T-cell (primary cell): ENCODE measurements at regions not wholly inside any gene's neighbourhood (a gene's known extent, or its start where the extent isn't known, plus 50 kb on each side); places are given as distances from the start of the nearest gene placed in this dataset.

Source experiments
- ATAC-seq, 4 experiments: fragments of 200-7000 bp in 3 of 4; fragments of 150-1000 bp in 1 of 4; cut with Tn5 transposase; replicated peaks in 1 of 4; 1 replicate in 3 of 4; 2 replicates in 1 of 4; pipeline ENCODE4 v1.10.0; 2021; ENCODE audit warnings: moderate library complexity in 3 of 4, mild to moderate bottlenecking in 2 of 4, moderate number of reproducible peaks in 1 of 4
- CTCF ChIA-PET, 2 donors: fragments of 300-600 bp; sonication (Branson Sonifier 250); formaldehyde crosslinking; loops; one replicate each; lab custom pipeline; 2022; ENCODE audit warnings: antibody characterized with exemption in 2 of 2; lab: Charles Lee
- POLR2A ChIA-PET, 2 donors: fragments of 300-600 bp; sonication (Branson Sonifier 250); formaldehyde crosslinking; loops; one replicate each; lab custom pipeline; 2022; ENCODE audit warnings: antibody characterized with exemption in 2 of 2; lab: Charles Lee
- DNase-seq, 35 experiments: peaks; one replicate each; pipeline versions ENCODE4 v3.0.0 to v3.0.0-alpha.2; 2013 to 2023
- H3K27ac ChIP-seq: one replicate; pipeline ENCODE4 v1.5.1; 2013; ENCODE audit warnings: low read length
- H3K27me3 ChIP-seq, 2 experiments: replicated peaks in 1 of 2; 1 replicate in 1 of 2; 2 replicates in 1 of 2; pipeline versions ENCODE4 v1.6.1 to v1.7.0; 2013; ENCODE audit warnings: low read length in 1 of 2, mixed read lengths in 1 of 2; ENCODE audit not compliant: control insufficient read depth in 2 of 2, insufficient read depth in 2 of 2; ENCODE audit errors: extremely low read depth in 1 of 2
- H3K36me3 ChIP-seq, 2 donors: 1 replicate in 1 of 2; 2 replicates in 1 of 2; pipeline versions ENCODE4 v1.6.1 to v1.7.0; 2013; ENCODE audit warnings: low read length in 1 of 2; ENCODE audit not compliant: control insufficient read depth in 2 of 2, insufficient read depth in 1 of 2; ENCODE audit errors: extremely low read depth in 1 of 2
- H3K4me1 ChIP-seq, 2 experiments: 1 replicate in 1 of 2; 2 replicates in 1 of 2; pipeline versions ENCODE4 v1.6.1 to v1.7.0; 2013; ENCODE audit warnings: low read length in 2 of 2, mixed read lengths in 1 of 2; ENCODE audit not compliant: insufficient read depth in 2 of 2, control insufficient read depth in 1 of 2; ENCODE audit errors: extremely low read depth in 1 of 2
- H3K4me3 ChIP-seq, 2 donors: 1 replicate in 1 of 2; 2 replicates in 1 of 2; pipeline versions ENCODE4 v1.5.1 to v1.7.0; 2013; ENCODE audit warnings: mild to moderate bottlenecking in 2 of 2, low read length in 1 of 2, moderate library complexity in 1 of 2; ENCODE audit not compliant: control insufficient read depth in 1 of 2; ENCODE audit errors: extremely low read depth in 1 of 2
- H3K9me3 ChIP-seq: 2 replicates; pipeline ENCODE4 v1.7.0; 2013
- H3K27ac Mint-ChIP-seq, 2 donors: one replicate each; pipeline ENCODE4 v1.8.0; 2020 to 2021; ENCODE audit warnings: mild to moderate bottlenecking in 2 of 2, mixed read lengths in 2 of 2
- H3K27me3 Mint-ChIP-seq, 2 donors: one replicate each; pipeline ENCODE4 v1.8.0; 2021 to 2022; ENCODE audit warnings: mixed read lengths in 2 of 2
- H3K36me3 Mint-ChIP-seq: one replicate; pipeline ENCODE4 v1.8.0; 2021; ENCODE audit warnings: mixed read lengths
- H3K4me1 Mint-ChIP-seq, 3 donors: one replicate each; pipeline ENCODE4 v1.8.0; 2020 to 2022; ENCODE audit warnings: mixed read lengths in 3 of 3, mild to moderate bottlenecking in 1 of 3
- H3K4me3 Mint-ChIP-seq, 3 donors: one replicate each; pipeline ENCODE4 v1.8.0; 2020 to 2022; ENCODE audit warnings: mild to moderate bottlenecking in 3 of 3, mixed read lengths in 3 of 3, moderate library complexity in 3 of 3
- H3K9me3 Mint-ChIP-seq, 3 donors: one replicate each; pipeline ENCODE4 v1.8.0; 2020 to 2022; ENCODE audit warnings: mixed read lengths in 3 of 3
- WGBS: methylation state at CpG from one replicate; pipeline ENCODE4 v1.1.5; 2013; ENCODE audit warnings: missing lambda C conversion rate; ENCODE audit not compliant: insufficient coverage; 5-methylcytosine and 5-hydroxymethylcytosine counted together

DNA sequence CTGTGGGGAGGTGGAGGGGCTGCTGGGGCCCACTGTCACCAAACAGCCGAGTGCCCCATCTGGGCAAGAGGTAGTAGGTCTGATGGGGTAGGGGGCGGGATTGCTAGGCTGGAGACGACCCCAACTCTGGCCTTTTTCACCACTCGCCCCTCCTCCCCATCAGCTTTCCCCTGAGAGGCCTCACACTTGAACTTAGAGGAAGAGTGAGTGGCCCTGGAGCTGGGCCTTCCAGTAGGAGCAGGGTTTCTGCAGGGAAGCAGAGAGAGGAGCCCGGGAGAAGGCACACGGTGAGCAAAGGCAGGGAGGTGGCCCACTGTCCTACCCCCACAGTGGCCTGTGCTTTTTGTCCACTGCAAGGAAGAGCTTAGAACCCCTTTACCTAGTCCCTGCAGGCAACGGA is 111.9 kb upstream of the WNT4 start:
- Mint-ChIP-seq H3K4me1 (no peaks in the 10 kb centered on the region), H3K27ac (no peak overlapping the region), H3K27me3 (peaks cover 27 to 28% of the 10 kb centered on the region in 2 donors), H3K9me3 (no peaks in the 10 kb centered on the region), H3K4me3 (no peak overlapping the region), H3K36me3 (no peaks in the 10 kb centered on the region)
- Histone ChIP-seq H3K27me3 (peaks cover 0 to 69% of the 10 kb centered on the region in 2 experiments), H3K4me3 (no peak overlapping the region), H3K9me3 (no peaks in the 10 kb centered on the region), H3K36me3 (no peaks in the 10 kb centered on the region), H3K27ac (no peak overlapping the region), H3K4me1 (no peaks in the 10 kb centered on the region)
- ChIA-PET CTCF (interaction anchor here (0.6 kb wide), 2 partner anchors 24 to 595 kb away, joined by 3 to 5 read pairs; no protein-coding TSS in a partner anchor), POLR2A (no interaction called here)
- 83% methylated on average over 1 of the region's 7 CpGs for WGBS
- no peak for ATAC-seq
- DNase-seq, result no peak

DNA sequence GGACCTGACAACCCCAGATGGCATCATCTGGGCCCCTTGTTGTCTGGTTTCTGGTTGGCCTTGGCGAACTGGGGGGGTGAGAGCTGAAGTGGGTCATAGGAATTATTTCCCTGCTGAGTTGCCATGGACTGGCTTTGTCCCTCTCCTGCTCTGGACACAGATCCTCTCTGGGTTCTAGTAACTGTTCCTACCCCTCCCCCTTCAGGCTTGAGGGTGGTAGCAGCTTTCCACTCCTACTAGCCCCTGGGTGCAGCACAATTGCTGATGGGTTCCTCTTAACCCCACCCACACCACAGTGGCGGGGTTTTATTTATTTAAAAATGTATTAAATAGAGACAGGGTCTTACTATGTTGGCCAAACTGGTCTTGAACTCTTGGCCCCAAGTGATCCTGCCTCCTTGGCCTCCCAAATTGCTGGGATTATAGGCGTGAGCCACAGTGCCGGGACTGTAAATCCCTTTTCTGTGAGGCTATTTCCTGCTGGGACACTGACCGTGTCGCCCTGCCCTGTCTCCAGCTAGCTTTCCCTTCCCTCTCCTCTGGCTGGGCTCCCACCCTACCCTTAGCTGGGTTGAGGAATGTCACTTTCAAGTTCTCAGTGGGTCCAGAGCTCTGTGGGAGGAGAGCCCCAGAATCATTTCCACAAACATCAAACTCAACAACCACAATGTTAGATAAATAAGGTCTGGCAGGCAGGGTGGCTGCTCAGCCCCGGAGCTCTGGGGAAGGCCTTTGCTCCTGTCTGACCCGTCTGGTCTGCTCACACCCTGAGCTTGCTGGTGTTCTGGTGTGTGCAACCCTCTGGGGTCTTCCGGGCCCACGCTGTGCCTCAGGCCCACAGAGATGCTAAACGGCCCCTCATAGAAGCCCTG is 112.7 kb upstream of the WNT4 start:
- DNase-seq (no peak), ATAC-seq (no peak)
- 83% methylated on average over 6 of the region's 11 CpGs for WGBS
- no peaks in the 10 kb centered on the region for H3K4me1 Mint-ChIP-seq
- H3K36me3 ChIP-seq, result no peaks in the 10 kb centered on the region
- ChIA-PET CTCF (no interaction called here), POLR2A (no interaction called here)
- H3K4me3 ChIP-seq, result no peak overlapping the region
- peaks cover 24 to 31% of the 10 kb centered on the region in 2 donors for H3K27me3 Mint-ChIP-seq
- H3K27me3 ChIP-seq, result peaks cover 0 to 61% of the 10 kb centered on the region in 2 experiments
- H3K4me1 ChIP-seq, result no peaks in the 10 kb centered on the region
- no peaks in the 10 kb centered on the region for H3K36me3 Mint-ChIP-seq
- no peak overlapping the region for H3K27ac ChIP-seq
- no peaks in the 10 kb centered on the region for H3K9me3 ChIP-seq
- H3K9me3 Mint-ChIP-seq, result no peaks in the 10 kb centered on the region
- no peak overlapping the region for H3K4me3 Mint-ChIP-seq
- no peak overlapping the region for H3K27ac Mint-ChIP-seq

DNA sequence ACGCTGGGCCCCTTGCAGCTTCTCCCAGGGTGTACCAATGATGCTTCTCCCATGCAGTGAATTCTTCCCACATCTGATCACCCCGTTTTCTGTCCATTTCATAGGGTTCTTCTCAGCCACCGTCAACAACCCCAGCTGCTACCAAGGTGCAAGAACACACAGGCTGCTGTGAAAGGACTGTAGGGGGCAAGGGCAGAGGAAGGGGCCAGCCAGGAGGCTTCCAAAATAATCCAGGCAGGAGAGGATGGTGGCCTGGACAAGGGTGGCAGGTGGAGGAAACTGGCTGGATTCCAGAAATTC is 113.3 kb upstream of the WNT4 start:
- no peak overlapping the region for H3K4me3 ChIP-seq
- H3K27ac ChIP-seq, result no peak overlapping the region
- H3K36me3 Mint-ChIP-seq, result no peaks in the 10 kb centered on the region
- peaks cover 0 to 56% of the 10 kb centered on the region in 2 experiments for H3K27me3 ChIP-seq
- peaks cover 24 to 31% of the 10 kb centered on the region in 2 donors for H3K27me3 Mint-ChIP-seq
- WGBS, result 100% methylated on average over 2 of the region's 3 CpGs
- no peaks in the 10 kb centered on the region for H3K36me3 ChIP-seq
- ATAC-seq (no peak), DNase-seq (no peak)
- no peaks in the 10 kb centered on the region for H3K9me3 ChIP-seq
- H3K4me1 ChIP-seq, result no peaks in the 10 kb centered on the region
- POLR2A ChIA-PET, result no interaction called here
- CTCF ChIA-PET, result no interaction called here
- no peaks in the 10 kb centered on the region for H3K4me1 Mint-ChIP-seq
- H3K27ac Mint-ChIP-seq, result no peak overlapping the region
- H3K4me3 Mint-ChIP-seq, result no peak overlapping the region
- no peaks in the 10 kb centered on the region for H3K9me3 Mint-ChIP-seq

DNA sequence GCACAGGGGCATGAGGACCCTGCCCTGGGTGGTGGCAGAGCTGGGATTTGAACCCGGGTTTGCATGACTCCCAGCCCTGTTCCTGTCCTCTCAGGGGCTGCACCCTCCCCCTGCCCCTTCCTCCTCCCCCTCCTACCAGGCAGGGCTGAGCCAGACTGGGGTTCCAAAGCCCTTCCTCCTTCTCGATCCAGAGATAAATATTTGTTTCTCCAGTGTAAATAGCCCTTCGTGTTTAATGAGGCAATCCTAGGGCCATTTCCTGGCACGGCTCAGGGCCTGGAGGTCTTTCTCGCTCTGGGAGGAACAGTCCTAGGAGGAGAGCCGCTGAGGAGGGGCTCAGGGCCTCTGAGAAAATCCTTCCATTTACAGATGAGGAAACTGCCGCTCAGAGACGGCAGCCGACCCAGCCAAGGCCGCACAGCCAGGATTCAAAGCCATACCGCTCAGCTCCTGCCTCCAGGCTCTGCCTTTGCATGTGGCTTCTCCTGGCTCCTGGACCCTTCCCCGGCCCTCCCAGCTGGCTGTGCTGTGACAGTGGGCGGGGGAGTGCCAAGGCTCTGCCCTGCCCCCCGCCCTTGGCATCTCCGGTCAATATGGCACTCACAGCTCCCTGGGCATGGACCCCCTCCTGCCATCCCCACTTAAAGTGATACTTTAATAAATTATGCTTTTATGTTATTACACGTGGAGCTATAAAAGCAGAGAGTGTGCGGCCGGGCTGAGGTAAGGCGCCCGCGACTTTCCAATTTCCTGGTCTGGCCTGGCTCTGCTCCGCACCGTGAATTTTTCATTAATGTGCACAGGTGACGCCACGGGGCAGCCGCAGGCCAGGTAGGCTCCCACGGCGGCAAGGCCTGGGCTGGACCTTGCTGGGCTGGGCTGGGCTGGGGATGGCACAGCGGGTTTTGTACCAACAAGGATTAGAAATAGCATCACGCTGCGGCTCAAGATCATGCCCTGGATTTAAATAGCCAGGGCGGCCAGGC is 114.7 kb upstream of the WNT4 start:
- ChIA-PET POLR2A (no interaction called here), CTCF (no interaction called here)
- Histone ChIP-seq H3K9me3 (no peaks in the 10 kb centered on the region), H3K27me3 (peaks cover 0 to 52% of the 10 kb centered on the region in 2 experiments), H3K27ac (no peak overlapping the region), H3K36me3 (no peaks in the 10 kb centered on the region), H3K4me3 (no peak overlapping the region), H3K4me1 (peaks cover 0 to 2% of the 10 kb centered on the region in 2 experiments)
- Mint-ChIP-seq H3K27me3 (peaks cover 15 to 20% of the 10 kb centered on the region in 2 donors), H3K4me3 (no peak overlapping the region), H3K27ac (no peak overlapping the region), H3K4me1 (no peaks in the 10 kb centered on the region), H3K36me3 (no peaks in the 10 kb centered on the region), H3K9me3 (no peaks in the 10 kb centered on the region)
- 85% methylated on average over 26 of the region's 32 CpGs for WGBS
- DNase-seq (no peak), ATAC-seq (no peak)

DNA sequence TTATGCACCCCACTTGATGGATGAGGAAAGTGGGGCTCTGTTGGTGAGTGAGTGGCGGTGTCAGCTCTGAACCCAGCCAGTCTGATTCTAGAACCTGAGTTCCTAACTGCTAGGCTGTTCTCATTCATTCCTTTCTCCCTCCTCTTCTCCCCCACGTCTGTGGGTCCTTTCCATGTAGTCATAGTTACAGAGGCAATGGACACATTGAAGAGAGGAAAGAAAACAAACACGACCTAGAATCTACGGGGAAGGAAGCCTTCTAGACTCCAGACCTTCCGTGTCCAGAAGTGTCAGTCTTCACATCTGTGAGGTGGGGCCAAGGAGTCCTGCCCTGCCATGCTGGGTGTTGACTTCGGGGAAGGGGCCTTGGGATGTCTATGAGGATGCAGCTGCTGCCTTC is 115.8 kb upstream of the WNT4 start:
- H3K27ac ChIP-seq, result no peak overlapping the region
- Mint-ChIP-seq H3K9me3 (no peaks in the 10 kb centered on the region), H3K27ac (no peak overlapping the region), H3K36me3 (no peaks in the 10 kb centered on the region), H3K4me3 (no peak overlapping the region), H3K4me1 (no peaks in the 10 kb centered on the region), H3K27me3 (peaks cover 9% of the 10 kb centered on the region in 2 donors)
- ATAC-seq (no peak), DNase-seq (no peak)
- H3K36me3 ChIP-seq, result no peaks in the 10 kb centered on the region
- no peak overlapping the region for H3K4me3 ChIP-seq
- WGBS, result 53% methylated on average over 5 of the region's 6 CpGs
- no peaks in the 10 kb centered on the region for H3K9me3 ChIP-seq
- H3K4me1 ChIP-seq, result peaks cover 2 to 8% of the 10 kb centered on the region in 2 experiments
- H3K27me3 ChIP-seq, result peaks cover 0 to 57% of the 10 kb centered on the region in 2 experiments
- POLR2A ChIA-PET, result no interaction called here
- CTCF ChIA-PET, result no interaction called here

DNA sequence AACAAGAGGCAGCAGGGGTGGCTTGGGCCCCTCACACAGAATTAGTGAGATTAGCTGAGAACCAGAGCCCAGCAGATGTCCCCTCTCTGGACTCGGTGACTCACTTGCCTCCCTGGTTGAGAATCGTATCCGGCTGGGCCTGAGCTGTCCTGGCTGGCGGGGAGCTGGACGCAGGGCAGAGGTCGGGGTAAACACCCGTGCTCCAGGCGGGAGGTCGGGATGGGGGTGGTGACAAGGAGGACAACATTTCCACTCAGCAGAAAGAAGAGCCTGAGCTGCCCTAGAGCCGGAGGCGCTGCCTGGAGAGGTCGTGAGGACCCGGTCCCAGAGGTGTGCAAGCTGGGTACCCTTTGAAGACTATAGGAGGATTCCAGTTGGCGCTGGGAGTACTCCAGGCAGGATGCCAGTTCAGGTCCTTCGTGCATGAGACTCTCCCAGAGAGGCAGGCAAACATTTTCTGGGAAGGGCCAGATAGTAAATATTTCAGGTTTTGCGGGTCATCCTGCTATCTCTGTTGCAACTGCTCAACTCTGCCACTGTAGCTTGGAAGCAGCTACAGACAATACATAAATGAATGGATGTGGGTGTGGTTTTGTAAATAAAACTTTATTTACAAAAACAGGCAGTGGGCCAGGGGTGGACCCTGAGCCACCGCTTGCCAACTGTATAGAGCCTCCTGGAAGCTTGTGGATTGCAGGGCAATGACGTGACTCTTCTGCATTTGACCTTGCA is 116.8 kb upstream of the WNT4 start:
- CTCF ChIA-PET, result no interaction called here
- POLR2A ChIA-PET, result no interaction called here
- H3K9me3 ChIP-seq, result no peaks in the 10 kb centered on the region
- H3K4me3 ChIP-seq, result no peak overlapping the region
- H3K4me1 Mint-ChIP-seq, result no peaks in the 10 kb centered on the region
- H3K27ac Mint-ChIP-seq, result no peak overlapping the region
- no peaks in the 10 kb centered on the region for H3K36me3 Mint-ChIP-seq
- H3K4me1 ChIP-seq, result peaks cover 2 to 8% of the 10 kb centered on the region in 2 experiments
- no peak overlapping the region for H3K4me3 Mint-ChIP-seq
- DNase-seq (no peak), ATAC-seq (no peak)
- peaks cover 11 to 12% of the 10 kb centered on the region in 2 donors for H3K27me3 Mint-ChIP-seq
- no peak overlapping the region for H3K27ac ChIP-seq
- H3K27me3 ChIP-seq, result peaks cover 0 to 59% of the 10 kb centered on the region in 2 experiments
- WGBS, result 76% methylated on average over 13 of the region's 18 CpGs
- no peaks in the 10 kb centered on the region for H3K36me3 ChIP-seq
- H3K9me3 Mint-ChIP-seq, result no peaks in the 10 kb centered on the region
